ENCODE measurements at regions not wholly inside any gene's neighbourhood (a gene's known extent, or its start where the extent isn't known, plus 50 kb on each side); places are given as distances from the start of the nearest gene placed in this dataset.

DNA sequence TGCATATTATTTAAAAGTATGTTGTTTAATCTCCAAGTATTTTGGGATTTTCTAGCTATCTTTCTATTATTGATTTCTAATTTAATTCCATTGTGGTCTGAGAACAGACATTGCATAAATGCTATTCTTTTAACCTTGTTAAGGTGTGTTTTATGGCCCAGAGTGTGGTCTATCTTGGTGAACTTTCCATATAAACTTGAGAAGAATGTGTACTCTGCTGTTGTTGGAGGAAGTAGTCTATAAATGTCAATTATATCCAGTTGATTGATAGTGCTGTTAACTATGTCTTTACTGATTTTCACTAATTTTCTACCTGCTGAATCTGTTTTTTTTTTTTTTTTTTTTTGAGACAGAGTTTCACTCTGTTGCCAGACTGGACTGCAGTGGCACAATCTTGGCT is 180.9 kb downstream of the ZNF621 start:
- DNase-seq: no peak

GRCh38 chr3:40713306-40713705 is 188.5 kb downstream of the ZNF621 start:
- DNase-seq: no peak

DNA sequence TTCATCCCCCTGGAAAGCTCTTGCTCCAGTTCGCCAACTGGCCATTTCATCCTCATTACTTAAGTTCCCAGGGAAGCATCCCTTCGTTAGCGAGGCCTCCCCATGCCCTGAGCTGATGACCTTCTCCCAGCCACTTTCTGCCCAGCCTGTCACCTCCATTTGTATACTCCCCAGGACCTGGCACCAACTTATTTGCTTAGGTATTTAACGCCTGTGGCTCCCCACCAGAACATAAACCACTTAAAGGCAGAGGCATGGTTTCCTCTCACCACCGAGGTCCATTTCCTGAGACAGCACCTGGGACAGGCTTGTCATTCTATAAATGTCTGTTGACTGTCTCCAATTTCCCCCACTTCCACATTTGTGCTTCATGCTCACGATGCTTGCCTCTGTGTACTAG is 189.0 kb downstream of the ZNF621 start:
- DNase-seq: no peak

- no peak for DNase-seq
These were observed 190.1 kb downstream of the ZNF621 start for GRCh38 chr3:40714771-40715345.

DNA sequence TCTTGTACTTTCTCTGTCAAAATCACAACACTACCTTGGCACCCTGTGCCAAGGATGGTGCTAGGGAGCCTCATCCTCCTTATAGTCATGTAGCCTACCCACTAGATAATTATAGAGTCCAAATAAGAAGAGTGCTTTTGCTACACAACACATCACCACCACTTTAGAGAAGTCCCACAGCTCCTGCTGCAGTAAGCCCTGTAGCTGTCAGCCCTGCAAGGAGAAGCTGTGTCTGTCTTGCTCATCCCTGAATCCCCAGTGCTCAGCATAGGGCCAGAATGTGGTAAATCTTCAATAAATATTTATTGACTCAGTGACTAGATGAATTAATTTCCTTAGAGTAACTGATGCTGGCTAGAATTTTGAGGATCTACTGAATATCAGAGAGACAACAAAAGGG is 190.8 kb downstream of the ZNF621 start:
- no peak for DNase-seq

- DNase-seq: no peak
These were observed 192.7 kb downstream of the ZNF621 start for GRCh38 chr3:40717471-40717870.

GRCh38 chr3:40718209-40718608 is 193.4 kb downstream of the ZNF621 start:
- no peak for DNase-seq

- DNase-seq: no peak
These were observed 193.9 kb downstream of the ZNF621 start for GRCh38 chr3:40718681-40719080.

GRCh38 chr3:40719660-40720287 is 195.0 kb downstream of the ZNF621 start:
- peak in 1 of 2 experiments; percentile 47 for DNase-seq

GRCh38 chr3:40720341-40720740 is 195.6 kb downstream of the ZNF621 start:
- DNase-seq: no peak

DNA sequence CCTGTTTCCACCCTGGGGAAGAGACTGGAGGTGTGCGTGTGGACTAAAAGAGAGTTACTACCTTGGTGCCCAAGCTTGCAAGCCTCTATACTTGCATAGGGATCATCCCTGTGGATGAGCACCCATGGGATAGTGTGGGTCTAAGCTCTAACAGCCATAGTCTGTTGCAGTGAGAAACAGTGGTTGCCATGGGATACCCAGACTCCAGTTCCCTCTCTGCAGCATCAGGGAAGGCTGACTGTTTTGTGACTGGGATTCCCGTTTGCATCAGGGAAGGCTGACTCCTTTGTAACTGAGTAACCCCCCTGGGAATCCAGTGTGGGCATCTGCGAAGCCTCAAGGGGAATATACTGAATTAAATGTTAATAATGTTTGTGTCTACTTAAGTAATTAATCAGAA is 196.1 kb downstream of the ZNF621 start:
- no peak for DNase-seq

DNA sequence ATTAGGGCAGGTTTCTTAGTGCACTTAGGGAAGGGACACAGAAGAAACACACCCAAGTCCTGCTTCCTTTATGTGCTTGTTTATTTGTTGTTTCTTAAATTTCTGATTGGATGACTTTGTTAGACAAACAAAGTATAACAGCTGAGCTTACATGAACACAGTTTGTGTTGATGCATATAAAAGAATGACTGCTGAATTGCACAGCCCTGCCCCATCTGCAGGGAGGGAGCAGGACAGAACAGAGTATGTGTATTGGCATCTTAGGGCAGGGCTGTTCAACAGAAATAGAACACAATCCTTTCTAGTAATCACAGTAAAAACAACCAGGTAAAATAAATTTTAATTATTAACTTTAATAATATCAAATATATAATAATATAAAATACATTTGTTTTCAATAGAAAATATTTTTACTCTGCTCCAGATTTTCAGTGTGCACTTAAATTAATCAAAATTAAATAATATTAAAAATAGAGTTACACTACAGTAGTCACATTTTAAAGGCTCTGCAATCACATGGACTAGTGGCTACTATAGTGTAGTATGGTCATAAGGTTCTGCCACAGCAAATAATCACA is 198.4 kb downstream of the ZNF621 start:
- no peak for DNase-seq

- DNase-seq: no peak
These were observed 200.3 kb downstream of the ZNF621 start for GRCh38 chr3:40725031-40725430.

GRCh38 chr3:40731445-40731844 is 206.7 kb downstream of the ZNF621 start:
- DNase-seq: no peak

DNA sequence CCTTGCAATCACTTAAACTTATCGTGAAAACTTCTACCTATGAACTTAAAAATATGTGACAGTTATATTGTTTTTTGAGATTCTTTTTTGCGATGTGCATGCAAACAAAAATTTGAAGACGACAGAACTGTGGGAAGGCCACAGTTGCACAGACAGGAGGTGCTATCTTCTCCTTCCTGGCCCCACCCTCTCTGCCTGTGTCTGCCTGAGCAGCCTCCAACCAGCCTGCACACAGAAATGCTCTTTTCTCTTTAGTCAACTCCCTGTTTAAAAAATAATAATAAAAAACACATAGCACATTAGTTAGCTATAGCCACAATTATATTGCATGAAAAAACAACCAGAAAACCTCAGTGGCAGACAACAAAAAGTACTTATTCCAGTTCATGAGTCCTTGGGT is 212.2 kb downstream of the ZNF621 start:
- DNase-seq: no peak

DNA sequence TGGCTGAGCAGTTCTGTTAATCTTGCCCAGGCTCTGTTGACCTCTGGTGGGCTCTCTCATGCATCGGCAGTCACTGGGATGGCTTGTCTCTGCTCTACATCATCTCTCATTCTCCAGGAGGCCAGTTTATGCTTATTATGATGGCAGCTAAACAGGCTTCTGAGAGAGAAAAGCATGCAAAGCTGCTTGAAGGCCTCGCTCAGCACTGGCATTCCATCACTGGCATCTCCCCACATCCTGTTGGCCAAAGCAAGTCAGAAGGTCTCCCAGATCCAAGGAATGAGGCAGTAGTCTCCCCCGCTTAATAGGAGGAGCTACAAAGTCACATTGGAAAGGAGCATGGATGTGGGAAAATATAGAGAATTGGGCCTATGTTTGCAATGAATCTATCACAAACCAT is 212.6 kb downstream of the ZNF621 start:
- no peak for DNase-seq

DNA sequence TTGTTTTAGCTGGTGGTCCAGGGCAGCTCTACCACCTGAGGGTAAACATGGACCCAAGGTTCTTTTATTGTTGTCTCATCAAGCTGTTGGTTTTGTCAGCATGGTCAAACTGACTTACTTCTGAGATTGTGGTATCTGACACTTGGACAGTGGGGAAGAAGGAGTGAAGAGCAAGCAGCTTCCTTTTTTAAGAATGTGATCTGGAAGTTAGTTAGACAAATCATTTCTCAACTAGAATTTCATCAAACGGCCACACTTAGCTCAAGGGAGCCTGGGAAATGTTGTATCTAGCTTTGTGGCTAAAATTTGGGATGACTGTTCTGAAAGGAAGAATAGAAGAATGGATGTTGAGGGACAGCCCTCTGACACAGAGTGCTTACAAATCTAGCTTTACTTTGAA is 215.2 kb downstream of the ZNF621 start:
- no peak for DNase-seq

DNA sequence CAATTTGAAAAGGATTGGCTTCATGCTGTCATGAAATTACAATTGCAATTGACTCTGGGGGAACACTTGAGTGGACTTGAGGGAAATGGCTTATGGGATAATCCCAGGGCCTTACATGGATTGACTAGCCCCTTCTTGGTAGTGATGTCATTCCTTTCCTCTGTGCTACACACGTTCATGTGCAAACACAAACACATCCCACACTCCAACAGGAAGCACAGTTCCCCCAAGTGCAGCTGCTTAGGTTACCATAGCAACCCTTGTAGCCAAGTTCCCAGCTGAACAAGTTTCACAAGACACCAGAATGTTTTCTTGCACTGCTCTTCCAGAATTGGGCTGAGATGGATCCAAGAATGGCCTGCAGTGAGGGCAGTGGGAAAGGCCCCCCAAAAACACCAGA is 217.0 kb downstream of the ZNF621 start:
- DNase-seq: no peak

DNA sequence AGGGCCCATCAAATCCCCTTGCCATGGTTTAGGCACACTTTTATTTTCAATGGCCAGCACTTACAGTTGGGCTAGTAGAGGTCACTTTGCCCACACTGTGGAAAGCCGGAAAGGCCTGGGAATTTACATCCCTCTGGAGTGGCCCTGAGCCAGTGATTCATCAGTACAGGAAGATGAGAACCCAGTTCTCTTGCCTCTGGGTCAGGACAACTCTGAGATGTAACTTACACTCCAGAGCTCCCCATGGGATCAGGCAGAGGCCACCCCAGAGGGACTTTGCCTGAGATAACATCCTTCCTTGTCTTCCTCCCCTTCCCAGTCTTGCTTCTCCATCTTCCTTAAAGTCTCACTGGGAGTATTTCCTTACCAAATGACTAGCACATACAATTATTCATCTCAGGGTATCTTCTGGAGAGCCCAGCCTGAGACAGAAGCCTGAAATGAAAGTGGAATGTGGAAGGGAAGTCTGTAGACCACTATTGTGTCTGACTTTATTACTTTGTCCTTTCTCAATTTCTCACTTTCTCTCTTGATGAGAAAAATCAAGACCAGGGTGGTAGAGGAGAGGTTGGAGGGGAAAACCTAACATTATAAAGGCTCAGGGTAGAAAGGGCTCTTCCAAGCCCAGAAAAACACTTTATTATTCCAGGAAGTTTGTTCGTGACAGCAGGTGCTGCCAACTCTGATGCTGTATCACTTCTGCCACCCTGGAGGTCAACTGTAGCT is 220.8 kb downstream of the ZNF621 start:
- DNase-seq: no peak

DNA sequence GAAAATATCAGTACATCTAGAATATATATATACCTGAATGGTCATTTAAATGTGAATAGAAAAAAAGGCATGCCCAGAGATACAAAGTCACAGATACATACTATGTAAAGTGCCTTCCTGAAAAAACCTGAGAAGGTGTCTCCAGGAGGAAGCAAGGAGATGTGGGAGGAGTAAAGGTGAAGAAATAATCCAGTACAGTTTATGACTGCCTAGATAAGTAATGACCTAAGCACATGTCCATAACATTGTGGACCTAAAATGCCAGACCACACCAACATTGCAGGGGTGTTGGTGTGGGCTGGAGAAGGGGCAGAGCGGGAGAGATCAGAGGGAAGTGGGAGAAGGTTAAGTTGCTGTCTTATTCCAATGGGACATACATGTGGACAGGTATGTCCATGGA is 226.9 kb downstream of the ZNF621 start:
- DNase-seq: no peak

GRCh38 chr3:40752492-40752891 is 227.7 kb downstream of the ZNF621 start:
- DNase-seq: no peak

DNA sequence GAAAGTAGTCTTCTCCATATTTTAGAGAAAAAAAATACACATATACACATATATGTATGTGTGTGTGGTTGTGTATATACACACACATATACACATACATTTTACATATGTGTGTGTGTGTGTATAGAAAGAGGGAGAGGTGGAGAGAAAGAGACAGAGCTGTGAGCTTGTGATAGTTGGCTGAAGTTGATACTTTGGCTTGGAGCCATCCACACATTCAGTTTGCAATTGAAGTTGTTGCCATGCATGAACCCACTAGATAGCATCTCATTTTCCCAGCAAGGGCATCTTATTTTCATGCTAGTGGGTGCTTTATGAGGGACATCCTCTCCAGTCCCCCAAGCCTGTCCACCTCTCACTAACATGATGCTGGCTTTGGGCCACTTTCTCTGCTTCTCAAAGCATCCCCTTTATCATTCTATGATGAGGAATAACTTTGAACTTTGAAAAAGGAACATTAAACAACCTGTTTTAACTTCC is 228.6 kb downstream of the ZNF621 start:
- DNase-seq: no peak

GRCh38 chr3:40753951-40754350 is 229.2 kb downstream of the ZNF621 start:
- DNase-seq: no peak

DNA sequence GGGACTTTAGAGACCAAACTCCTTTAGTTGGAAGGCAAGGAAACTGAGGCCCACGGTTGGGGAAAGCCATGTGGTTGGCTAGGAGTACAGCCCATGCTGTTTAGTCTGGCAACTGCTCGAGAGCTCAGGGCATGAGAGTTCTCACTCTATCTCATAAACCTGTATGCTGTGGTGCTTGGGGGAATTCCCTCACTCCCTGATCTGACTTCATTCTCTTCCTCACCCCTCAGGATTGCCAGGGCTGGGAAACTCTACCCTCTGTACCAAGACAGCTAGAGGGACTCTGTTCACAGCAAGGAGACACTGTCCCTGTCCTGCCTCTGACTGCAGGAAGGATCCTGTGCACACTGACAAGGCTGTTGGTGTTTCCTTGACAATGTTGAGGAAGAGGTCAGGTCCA is 230.2 kb downstream of the ZNF621 start:
- DNase-seq: no peak

All from NCI-H526 (cell line).